ENCODE measurements at regions not wholly inside any gene's neighbourhood (a gene's known extent, or its start where the extent isn't known, plus 50 kb on each side); places are given as distances from the start of the nearest gene placed in this dataset.

- ATAC-seq (ENCODE audit: low read depth) (no peak), DNase-seq (no peak)
- Histone ChIP-seq H3K4me1 (ENCODE audit: control insufficient read depth, insufficient read depth, low read length) (no peaks in the 10 kb centered on the region), H3K4ac (ENCODE audit: low read depth, low read length) (no peak overlapping the region), H4K91ac (ENCODE audit: insufficient read depth, low read depth, low read length) (no peak overlapping the region), H2BK20ac (ENCODE audit: low read depth, low read length) (no peak overlapping the region), H2BK5ac (ENCODE audit: low read depth, low read length, poor library complexity, severe bottlenecking) (no peak overlapping the region), H2BK120ac (ENCODE audit: low read depth, low read length) (no peak overlapping the region), H3K56ac (ENCODE audit: extremely low read depth, insufficient read depth, low read length) (no peak overlapping the region), H3K27me3 (ENCODE audit: control insufficient read depth, insufficient read depth, low read length) (peaks cover 4% of the 10 kb centered on the region), H2AK5ac (ENCODE audit: low read depth, low read length) (no peak overlapping the region), H3K9me3 (ENCODE audit: control insufficient read depth, insufficient read depth, low read length) (no peaks in the 10 kb centered on the region), H2AK9ac (replicated peaks; ENCODE audit: low read depth, low read length, poor library complexity) (no peak overlapping the region), H3K4me2 (ENCODE audit: low read depth, low read length) (no peak overlapping the region), H2BK15ac (ENCODE audit: low read depth, low read length) (no peak overlapping the region), H3K4me3 (ENCODE audit: insufficient read depth, low read depth, low read length) (no peak overlapping the region), H3K9me1 (ENCODE audit: insufficient read depth, low read length) (no peaks in the 10 kb centered on the region), H3K18ac (ENCODE audit: low read depth, low read length) (no peak overlapping the region), H2AFZ (replicated peaks; ENCODE audit: low read length, poor library complexity) (no peak overlapping the region), H4K5ac (ENCODE audit: low read depth, low read length) (no peak overlapping the region), H3K9ac (ENCODE audit: low read depth, low read length) (no peak overlapping the region), H3K36me3 (ENCODE audit: control insufficient read depth, insufficient read depth, low read length) (no peaks in the 10 kb centered on the region), H4K8ac (ENCODE audit: low read depth in 2 of 2, low read length in 2 of 2) (no peak overlapping the region), H3K27ac (ENCODE audit: insufficient read depth, low read length) (no peak overlapping the region), H3K79me1 (ENCODE audit: low read depth in 1 of 2, low read length in 2 of 2) (no peaks in the 10 kb centered on the region), H3K23ac (ENCODE audit: low read depth, low read length) (no peak overlapping the region), H4K20me1 (ENCODE audit: insufficient read depth, low read length) (no peaks in the 10 kb centered on the region), H3K14ac (replicated peaks; ENCODE audit: low read depth, low read length) (no peak overlapping the region)
- WGBS, 2 experiments (ENCODE audit: extremely low coverage in 2 of 2, insufficient read length in 1 of 2) = no CpG with 5 or more reads among the region's 3 CpGs
- dilution Hi-C loops (cut with HindIII; ENCODE audit: low sequenced_read_pairs, unreplicated experiment) (no loop called here), intact Hi-C loops (cut with micrococcal nuclease) (loop anchor here (5.0 kb wide), 1 partner anchor 331 kb away; no protein-coding TSS in a partner anchor), in situ Hi-C loops (cut with MboI; ENCODE audit: low sequenced_read_pairs) (no loop called here)
- TF ChIP-seq FOS (IDR thresholded peaks at IDR 0.05; ENCODE audit: low read depth, low read length) (no peak), BHLHE40 (IDR thresholded peaks at IDR 0.05; ENCODE audit: low read depth, low read length) (no peak), NFE2L2 (IDR thresholded peaks at IDR 0.05; ENCODE audit: low read depth, low read length) (no peak), POLR2A (IDR thresholded peaks at IDR 0.05; ENCODE audit: low read depth, low read length) (no peak), MAFK (IDR thresholded peaks at IDR 0.05; ENCODE audit: low read depth, low read length) (no peak), RAD21 (IDR thresholded peaks at IDR 0.05; ENCODE audit: low read length) (no peak), USF2 (IDR thresholded peaks at IDR 0.05; ENCODE audit: low read depth, low read length) (no peak), MXI1 (IDR thresholded peaks at IDR 0.05; ENCODE audit: borderline replicate concordance, low read depth, low read length) (no peak), RCOR1 (IDR thresholded peaks at IDR 0.05; ENCODE audit: insufficient replicate concordance, low read length) (no peak), MAZ (IDR thresholded peaks at IDR 0.05; ENCODE audit: borderline replicate concordance, low read depth, low read length) (no peak), SMC3 (IDR thresholded peaks at IDR 0.05; ENCODE audit: low read depth, low read length) (no peak), CHD1 (IDR thresholded peaks at IDR 0.05; ENCODE audit: low read depth, low read length) (no peak), CEBPB (IDR thresholded peaks at IDR 0.05; ENCODE audit: low read depth, low read length) (no peak), RFX5 (IDR thresholded peaks at IDR 0.05; ENCODE audit: low read depth, low read length) (no peak)
- TF ChIP-seq, protein P1, sequence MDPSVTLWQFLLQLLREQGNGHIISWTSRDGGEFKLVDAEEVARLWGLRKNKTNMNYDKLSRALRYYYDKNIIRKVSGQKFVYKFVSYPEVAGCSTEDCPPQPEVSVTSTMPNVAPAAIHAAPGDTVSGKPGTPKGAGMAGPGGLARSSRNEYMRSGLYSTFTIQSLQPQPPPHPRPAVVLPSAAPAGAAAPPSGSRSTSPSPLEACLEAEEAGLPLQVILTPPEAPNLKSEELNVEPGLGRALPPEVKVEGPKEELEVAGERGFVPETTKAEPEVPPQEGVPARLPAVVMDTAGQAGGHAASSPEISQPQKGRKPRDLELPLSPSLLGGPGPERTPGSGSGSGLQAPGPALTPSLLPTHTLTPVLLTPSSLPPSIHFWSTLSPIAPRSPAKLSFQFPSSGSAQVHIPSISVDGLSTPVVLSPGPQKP (IDR thresholded peaks at IDR 0.05; ENCODE audit: borderline replicate concordance, low read depth, low read length) = no peak
- TF ChIP-seq, protein P2, sequence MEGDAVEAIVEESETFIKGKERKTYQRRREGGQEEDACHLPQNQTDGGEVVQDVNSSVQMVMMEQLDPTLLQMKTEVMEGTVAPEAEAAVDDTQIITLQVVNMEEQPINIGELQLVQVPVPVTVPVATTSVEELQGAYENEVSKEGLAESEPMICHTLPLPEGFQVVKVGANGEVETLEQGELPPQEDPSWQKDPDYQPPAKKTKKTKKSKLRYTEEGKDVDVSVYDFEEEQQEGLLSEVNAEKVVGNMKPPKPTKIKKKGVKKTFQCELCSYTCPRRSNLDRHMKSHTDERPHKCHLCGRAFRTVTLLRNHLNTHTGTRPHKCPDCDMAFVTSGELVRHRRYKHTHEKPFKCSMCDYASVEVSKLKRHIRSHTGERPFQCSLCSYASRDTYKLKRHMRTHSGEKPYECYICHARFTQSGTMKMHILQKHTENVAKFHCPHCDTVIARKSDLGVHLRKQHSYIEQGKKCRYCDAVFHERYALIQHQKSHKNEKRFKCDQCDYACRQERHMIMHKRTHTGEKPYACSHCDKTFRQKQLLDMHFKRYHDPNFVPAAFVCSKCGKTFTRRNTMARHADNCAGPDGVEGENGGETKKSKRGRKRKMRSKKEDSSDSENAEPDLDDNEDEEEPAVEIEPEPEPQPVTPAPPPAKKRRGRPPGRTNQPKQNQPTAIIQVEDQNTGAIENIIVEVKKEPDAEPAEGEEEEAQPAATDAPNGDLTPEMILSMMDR (conservative IDR thresholded peaks at IDR 0.05; ENCODE audit: low read depth, low read length) = no peak
- ChIA-PET POLR2A (ENCODE audit: unreplicated experiment) (interaction anchor here (0.6 kb wide), 1 partner anchor 20 kb away, joined by 7 read pairs; no protein-coding TSS in a partner anchor), CTCF (no interaction called here)
- no TSS peak for BruUV-seq (replicated peaks)
Measured at GRCh38 chr16:65463652-65464260, 341.9 kb upstream of the CDH11 start.
